Gastroesophageal sphincter (tissue), 4 donors: ENCODE measurements at regions not wholly inside any gene's neighbourhood (a gene's known extent, or its start where the extent isn't known, plus 50 kb on each side); places are given as distances from the start of the nearest gene placed in this dataset.
"Not testable (repeated sequence)": the region's sequence is repeated elsewhere in the genome, so short reads cannot be mapped to it uniquely, and the experiment has no call there.

ENCODE experiments used
- ATAC-seq: fragments of 150-250 bp; one replicate; pipeline ENCODE4 v1.9.1; 2016; ENCODE audit warnings: mild to moderate bottlenecking, moderate library complexity
- H3K27ac ChIP-seq, 4 donors: fragments of 200-600 bp; sonication (generic) in 3 of 4; 1 replicate in 3 of 4; 2 replicates in 1 of 4; pipeline ENCODE4 v1.5.1; 2016 to 2019
- H3K27me3 ChIP-seq: fragments of 200-600 bp; sonication (generic); one replicate; pipeline ENCODE4 v1.5.1; 2019
- H3K36me3 ChIP-seq, 2 donors: fragments of 200-600 bp; sonication (generic); one replicate each; pipeline ENCODE4 v1.5.1; 2019; ENCODE audit warnings: control low read depth in 1 of 2
- H3K4me1 ChIP-seq, 3 donors: fragments of 200-600 bp; sonication (generic); 1 replicate in 2 of 3; 2 replicates in 1 of 3; pipeline ENCODE4 v1.5.1; 2016 to 2019; ENCODE audit warnings: control low read depth in 2 of 3
- H3K4me3 ChIP-seq, 2 donors: fragments of 200-600 bp; sonication (generic); one replicate each; pipeline ENCODE4 v1.5.1; 2019; ENCODE audit warnings: mild to moderate bottlenecking in 1 of 2, moderate library complexity in 1 of 2
- H3K9me3 ChIP-seq, 3 donors: fragments of 200-600 bp; sonication (generic); one replicate each; pipeline ENCODE4 v1.5.1; 2017 to 2019; ENCODE audit warnings: control low read depth in 2 of 3
- EP300 ChIP-seq: sonication (generic); formaldehyde crosslinking; IDR thresholded peaks from one replicate; pipeline ENCODE4 v1.6.1; 2017; ENCODE audit warnings: antibody characterized with exemption, mild to moderate bottlenecking
- POLR2A ChIP-seq, 2 donors: fragments of 450-650 bp; IDR thresholded peaks; one replicate each; pipeline ENCODE4 v1.6.1; 2017; ENCODE audit warnings: antibody characterized with exemption in 2 of 2, mild to moderate bottlenecking in 2 of 2, moderate library complexity in 1 of 2
- POLR2AphosphoS5 ChIP-seq: sonication (generic); formaldehyde crosslinking; IDR thresholded peaks from one replicate; pipeline ENCODE4 v1.6.1; 2017; ENCODE audit warnings: antibody characterized with exemption
- WGBS, 2 donors: methylation state at CpG; one replicate each; pipeline ENCODE4 v1.1.5; 2018; ENCODE audit warnings: low coverage in 1 of 2; 5-methylcytosine and 5-hydroxymethylcytosine counted together
- TF ChIP-seq, protein P1 (sequence below), 4 experiments: fragments of 200-600 bp in 2 of 4; fragments of 450-650 bp in 2 of 4; sonication (generic) in 1 of 4; IDR thresholded peaks; one replicate each; pipeline ENCODE4 v1.5.1; 2017 to 2019; ENCODE audit warnings: antibody characterized with exemption in 4 of 4, mild to moderate bottlenecking in 2 of 4, moderate library complexity in 2 of 4

DNA sequence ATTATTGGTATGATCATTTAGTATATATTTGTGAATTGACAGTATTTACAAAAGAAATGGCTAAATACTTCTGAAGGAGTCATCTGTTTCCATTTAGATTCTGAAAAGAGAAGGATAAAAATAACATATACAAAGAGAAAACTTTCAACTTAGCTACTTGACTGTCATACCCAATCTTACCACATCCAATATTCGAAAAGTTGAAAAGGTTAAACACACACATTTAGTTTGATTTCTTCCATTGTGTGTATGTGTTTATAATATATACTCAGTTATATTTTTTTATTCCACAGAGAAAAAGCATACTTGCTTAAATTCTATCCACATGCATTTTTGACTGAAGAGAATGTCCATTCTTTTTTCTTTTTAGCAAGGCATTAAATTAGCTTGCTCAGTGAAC lies 470.7 kb downstream of the TFEC start:
- Histone ChIP-seq H3K27ac (no peak overlapping the region), H3K4me1 (no peaks in the 10 kb centered on the region), H3K9me3 (no peaks in the 10 kb centered on the region), H3K27me3 (no peaks in the 10 kb centered on the region), H3K4me3 (no peak overlapping the region), H3K36me3 (no peaks in the 10 kb centered on the region)
- TF ChIP-seq EP300 (no peak), POLR2A (IDR thresholded peaks at IDR 0.05) (no peak), POLR2AphosphoS5 (no peak)
- TF ChIP-seq, protein P1, sequence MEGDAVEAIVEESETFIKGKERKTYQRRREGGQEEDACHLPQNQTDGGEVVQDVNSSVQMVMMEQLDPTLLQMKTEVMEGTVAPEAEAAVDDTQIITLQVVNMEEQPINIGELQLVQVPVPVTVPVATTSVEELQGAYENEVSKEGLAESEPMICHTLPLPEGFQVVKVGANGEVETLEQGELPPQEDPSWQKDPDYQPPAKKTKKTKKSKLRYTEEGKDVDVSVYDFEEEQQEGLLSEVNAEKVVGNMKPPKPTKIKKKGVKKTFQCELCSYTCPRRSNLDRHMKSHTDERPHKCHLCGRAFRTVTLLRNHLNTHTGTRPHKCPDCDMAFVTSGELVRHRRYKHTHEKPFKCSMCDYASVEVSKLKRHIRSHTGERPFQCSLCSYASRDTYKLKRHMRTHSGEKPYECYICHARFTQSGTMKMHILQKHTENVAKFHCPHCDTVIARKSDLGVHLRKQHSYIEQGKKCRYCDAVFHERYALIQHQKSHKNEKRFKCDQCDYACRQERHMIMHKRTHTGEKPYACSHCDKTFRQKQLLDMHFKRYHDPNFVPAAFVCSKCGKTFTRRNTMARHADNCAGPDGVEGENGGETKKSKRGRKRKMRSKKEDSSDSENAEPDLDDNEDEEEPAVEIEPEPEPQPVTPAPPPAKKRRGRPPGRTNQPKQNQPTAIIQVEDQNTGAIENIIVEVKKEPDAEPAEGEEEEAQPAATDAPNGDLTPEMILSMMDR (IDR thresholded peaks at IDR 0.05), result no peak
- ATAC-seq, result no peak
- 76 to 94% methylated on average over 1 of the region's 1 CpG for WGBS, 2 donors

DNA sequence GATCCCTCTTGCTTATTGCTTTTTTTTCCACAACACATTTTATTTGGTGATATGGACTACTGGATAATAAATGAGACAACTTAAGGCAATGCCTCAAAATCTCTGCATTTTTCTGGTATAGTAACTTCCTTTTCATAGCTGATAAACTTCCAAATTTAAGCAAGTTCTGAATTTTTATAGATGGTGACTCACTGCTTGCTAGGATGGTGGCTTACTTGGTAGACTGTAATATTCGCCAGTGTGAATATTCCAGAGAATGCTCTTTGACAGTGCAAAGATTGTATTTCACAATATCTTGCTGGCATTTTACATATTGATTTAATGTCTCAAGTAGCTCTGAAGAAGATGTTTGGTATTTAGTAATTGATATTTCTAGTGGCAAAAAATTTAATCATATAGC lies 472.4 kb downstream of the TFEC start:
- 100% methylated on average over 1 of the region's 1 CpG for WGBS, 2 donors
- no peaks in the 10 kb centered on the region for H3K9me3 ChIP-seq
- H3K27ac ChIP-seq, result no peak overlapping the region
- H3K36me3 ChIP-seq, result no peaks in the 10 kb centered on the region
- no peaks in the 10 kb centered on the region for H3K27me3 ChIP-seq
- H3K4me1 ChIP-seq, result no peaks in the 10 kb centered on the region
- no peak overlapping the region for H3K4me3 ChIP-seq
- TF ChIP-seq, protein P1 (IDR thresholded peaks at IDR 0.05), result no peak
- TF ChIP-seq POLR2AphosphoS5 (no peak), POLR2A (IDR thresholded peaks at IDR 0.05) (no peak), EP300 (no peak)
- no peak for ATAC-seq

DNA sequence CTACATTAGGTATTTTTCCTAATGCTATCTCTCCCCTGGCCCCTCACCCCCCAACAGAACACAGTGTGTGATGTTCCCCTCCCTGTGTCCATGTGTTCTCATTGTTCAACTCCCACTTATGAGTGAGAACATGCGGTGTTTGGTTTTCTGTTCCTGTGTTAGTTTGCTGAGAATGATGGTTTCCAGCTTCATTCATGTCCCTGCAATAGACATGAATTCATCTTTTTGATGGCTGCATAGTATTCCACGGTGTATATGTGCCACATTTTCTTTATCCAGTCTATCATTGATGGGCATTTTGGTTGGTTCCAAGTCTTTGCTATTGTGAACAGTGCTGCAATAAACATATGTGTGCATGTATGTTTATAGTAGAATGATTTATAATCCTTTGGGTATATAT lies 473.3 kb downstream of the TFEC start:
- not testable (repeated sequence) for H3K9me3 ChIP-seq, H3K27ac ChIP-seq, H3K4me3 ChIP-seq, ATAC-seq, H3K27me3 ChIP-seq, H3K4me1 ChIP-seq, H3K36me3 ChIP-seq
- WGBS, 2 donors, result 87 to 88% methylated on average over 2 of the region's 2 CpGs

DNA sequence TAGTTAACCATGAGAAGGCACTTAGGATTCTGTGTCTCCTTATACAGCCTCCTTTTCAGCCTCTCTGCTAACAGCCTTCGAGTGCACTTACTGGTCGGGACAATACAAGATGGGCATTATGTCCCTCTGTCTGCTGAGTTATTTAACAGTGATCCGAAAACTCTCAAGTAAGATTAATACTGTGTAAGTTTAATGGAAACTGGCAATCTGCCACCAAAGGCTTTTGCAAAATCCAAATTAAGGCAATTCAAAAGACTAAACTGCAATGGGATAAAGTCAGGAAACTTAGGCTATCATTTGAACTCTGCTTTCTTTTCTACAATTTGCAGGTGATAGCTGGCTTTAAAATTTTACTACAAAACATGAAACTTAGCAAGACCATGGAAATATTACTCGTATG lies 477.8 kb downstream of the TFEC start:
- Histone ChIP-seq H3K4me1 (no peaks in the 10 kb centered on the region), H3K9me3 (no peaks in the 10 kb centered on the region), H3K4me3 (no peak overlapping the region), H3K36me3 (no peaks in the 10 kb centered on the region), H3K27ac (no peak overlapping the region), H3K27me3 (no peaks in the 10 kb centered on the region)
- ATAC-seq, result no peak
- no peak for TF ChIP-seq EP300
- TF ChIP-seq POLR2A (IDR thresholded peaks at IDR 0.05), result no peak
- TF ChIP-seq POLR2AphosphoS5, result no peak
- TF ChIP-seq, protein P1 (IDR thresholded peaks at IDR 0.05), result no peak
- WGBS, 2 donors, result 44 to 46% methylated on average over 4 of the region's 4 CpGs

DNA sequence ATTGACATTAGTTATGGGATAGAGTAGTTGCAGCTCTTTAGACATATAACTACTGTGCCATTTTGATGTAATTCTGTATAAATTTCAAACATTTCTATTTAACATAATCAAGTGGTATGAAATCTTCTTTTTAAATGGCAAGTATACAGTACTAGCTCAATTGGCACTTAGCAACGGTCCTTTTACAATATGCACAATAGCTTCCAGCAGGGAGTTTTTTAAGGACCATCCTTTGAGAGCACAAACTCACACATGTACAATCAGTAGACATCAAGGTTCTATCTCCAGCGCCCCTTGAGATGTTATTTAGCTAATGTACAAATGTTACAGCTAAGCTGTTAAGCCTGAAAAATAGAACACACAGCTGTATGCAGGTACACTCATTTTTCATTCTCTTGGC lies 480.7 kb downstream of the TFEC start:
- whole genome bisulfite sequencing, 2 donors, result 69 to 83% methylated on average over 2 of the region's 2 CpGs
- no peak for ATAC-seq
- Histone ChIP-seq H3K4me1 (no peaks in the 10 kb centered on the region), H3K9me3 (no peaks in the 10 kb centered on the region), H3K27ac (no peak overlapping the region), H3K27me3 (no peaks in the 10 kb centered on the region), H3K36me3 (no peaks in the 10 kb centered on the region), H3K4me3 (no peak overlapping the region)
- TF ChIP-seq POLR2AphosphoS5 (no peak), POLR2A (IDR thresholded peaks at IDR 0.05) (no peak), EP300 (no peak)
- TF ChIP-seq, protein P1 (IDR thresholded peaks at IDR 0.05), result no peak

DNA sequence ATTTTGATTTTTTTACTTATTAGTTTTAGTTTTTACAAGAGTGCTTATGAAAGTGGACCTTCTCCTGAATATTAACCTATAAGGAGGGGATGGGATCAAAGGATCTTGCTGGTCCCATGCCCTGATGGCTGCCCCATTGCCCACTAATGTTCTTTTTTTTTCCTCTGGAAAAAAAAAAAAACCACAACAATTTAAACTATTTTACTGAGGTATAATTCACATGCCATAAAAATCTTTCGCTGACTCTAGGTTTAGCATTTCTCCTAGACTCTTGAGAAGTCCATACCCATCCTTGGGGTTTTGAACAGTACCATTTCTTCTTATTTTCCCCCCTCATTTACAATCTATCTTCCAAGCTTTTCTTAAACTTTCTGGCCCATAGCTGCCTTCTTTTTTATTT lies 481.8 kb downstream of the TFEC start:
- no peak for ATAC-seq
- no peak overlapping the region for H3K27ac ChIP-seq
- 100% methylated on average over 1 of the region's 1 CpG for WGBS, 2 donors
- no peaks in the 10 kb centered on the region for H3K9me3 ChIP-seq
- H3K27me3 ChIP-seq, result no peaks in the 10 kb centered on the region
- no peaks in the 10 kb centered on the region for H3K4me1 ChIP-seq
- H3K4me3 ChIP-seq, result no peak overlapping the region
- TF ChIP-seq, protein P1 (IDR thresholded peaks at IDR 0.05), result no peak
- TF ChIP-seq EP300, result no peak
- no peak for TF ChIP-seq POLR2A (IDR thresholded peaks at IDR 0.05)
- TF ChIP-seq POLR2AphosphoS5, result no peak
- no peaks in the 10 kb centered on the region for H3K36me3 ChIP-seq
